Urothelium cell line (cell line): ENCODE measurements at regions not wholly inside any gene's neighbourhood (a gene's known extent, or its start where the extent isn't known, plus 50 kb on each side); places are given as distances from the start of the nearest gene placed in this dataset.

Experiments
- DNase-seq: peaks from one replicate; pipeline ENCODE4 v3.0.0; 2011; ENCODE audit warnings: low spot score, mixed read lengths
- FAIRE-seq: peaks from 2 replicates; lab custom pipeline; 2011; peaks lifted over from hg19 to GRCh38; lab: Jason Lieb, UNC

DNA sequence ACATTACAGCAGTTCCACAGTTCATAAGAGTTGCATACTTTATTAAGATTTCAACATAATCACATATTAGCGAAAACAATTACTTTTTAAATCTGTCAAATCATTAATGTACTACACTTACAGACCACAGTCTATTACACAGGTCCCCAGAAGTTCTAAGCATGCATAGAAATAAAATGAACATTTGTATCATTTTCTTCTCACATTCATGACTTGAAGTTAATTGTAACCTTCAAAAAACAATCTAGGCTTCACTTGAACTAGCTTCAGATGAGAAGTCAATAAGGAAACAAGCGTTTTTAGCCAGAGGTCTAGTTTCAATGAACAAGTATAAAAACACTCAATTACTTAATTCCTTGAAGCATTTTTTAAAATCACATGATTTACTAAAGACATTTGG is 238.3 kb downstream of the HACE1 start:
- FAIRE-seq = no peak
- DNase-seq = no peak

DNA sequence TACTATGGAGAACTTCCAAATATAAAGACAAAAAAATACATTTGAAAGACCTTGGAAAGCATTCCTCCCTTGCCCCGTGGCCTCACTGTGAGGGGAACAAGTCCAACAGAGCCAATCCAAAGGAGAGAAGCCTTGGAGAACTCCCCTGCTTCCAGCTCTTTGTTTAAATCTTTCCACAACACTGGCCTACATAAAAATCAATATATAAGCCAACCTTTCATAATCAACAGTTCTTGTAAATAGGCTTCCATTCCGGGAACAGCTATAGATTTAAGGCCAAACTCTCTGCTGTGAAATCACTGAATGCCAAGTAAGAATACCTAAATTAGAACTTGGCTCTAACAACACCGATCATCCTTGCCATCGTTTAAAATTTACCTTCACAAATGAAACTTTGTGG is 242.1 kb downstream of the HACE1 start:
- no peak for DNase-seq
- no peak for FAIRE-seq

DNA sequence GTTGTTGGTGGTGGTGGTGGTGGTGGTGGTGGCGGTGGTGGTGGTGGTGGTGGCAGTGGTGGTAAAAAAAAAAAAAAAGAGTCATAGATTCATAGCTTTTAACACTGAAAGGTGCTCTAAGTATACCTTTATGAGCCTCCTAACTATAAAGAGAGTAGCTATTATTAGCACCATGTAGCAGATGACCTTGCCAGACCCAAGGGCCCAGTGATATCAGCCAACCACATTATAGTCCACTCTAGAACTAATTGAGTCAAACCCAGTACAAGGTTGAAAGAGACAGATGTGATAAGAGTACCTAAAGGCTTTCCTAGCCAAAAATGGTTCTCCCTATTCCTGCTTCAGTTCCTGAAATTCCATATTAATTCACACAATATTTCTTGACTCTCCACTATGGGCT is 245.3 kb downstream of the HACE1 start:
- FAIRE-seq = no peak
- no peak for DNase-seq

DNA sequence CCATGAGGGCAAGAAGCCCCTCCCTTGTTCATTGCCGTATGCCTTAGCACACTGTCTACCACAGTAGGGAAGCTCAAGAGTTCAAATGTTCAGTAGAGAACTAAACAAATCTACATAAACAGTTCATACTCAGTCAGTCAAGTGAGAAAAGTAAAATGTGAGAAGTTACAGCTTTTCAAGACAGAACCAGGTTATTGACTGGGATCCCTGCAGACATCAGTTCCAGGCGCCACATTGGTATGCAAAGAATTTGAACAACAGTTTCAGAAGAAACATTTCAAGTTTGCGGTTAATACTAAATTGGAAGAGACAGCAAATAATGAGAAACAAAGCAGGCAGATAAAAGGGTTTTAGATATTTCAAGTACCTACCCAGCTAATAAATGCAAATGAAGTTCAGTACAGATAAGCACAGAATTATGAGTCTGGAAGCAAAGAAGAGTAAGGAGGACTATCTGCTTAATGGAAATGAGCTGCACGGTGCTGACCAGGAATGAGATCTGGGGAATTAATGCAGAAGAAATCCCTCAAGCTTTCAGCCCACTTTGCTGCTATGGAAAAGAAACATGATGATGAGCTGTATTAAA is 246.2 kb downstream of the HACE1 start:
- FAIRE-seq = no peak
- DNase-seq = peak; percentile 11

DNA sequence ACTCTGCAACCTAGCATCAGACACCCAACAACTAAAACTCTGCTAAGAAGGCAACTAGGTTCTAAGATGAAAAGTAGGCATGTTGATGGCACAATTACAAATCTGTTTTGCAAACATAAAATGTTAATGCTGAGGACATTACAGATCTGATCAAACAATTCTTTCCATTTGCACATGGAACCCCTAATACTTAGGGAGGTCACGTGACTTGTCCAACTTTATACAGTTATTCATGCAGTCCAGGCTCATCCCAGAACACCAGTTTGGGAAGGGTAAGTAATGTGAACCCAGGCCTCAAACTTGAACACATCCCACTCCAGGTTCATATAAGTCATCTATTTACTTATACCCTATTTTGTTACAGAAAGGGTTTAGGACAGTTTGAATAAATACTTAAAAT is 247.2 kb downstream of the HACE1 start:
- DNase-seq (no peak), FAIRE-seq (no peak)

DNA sequence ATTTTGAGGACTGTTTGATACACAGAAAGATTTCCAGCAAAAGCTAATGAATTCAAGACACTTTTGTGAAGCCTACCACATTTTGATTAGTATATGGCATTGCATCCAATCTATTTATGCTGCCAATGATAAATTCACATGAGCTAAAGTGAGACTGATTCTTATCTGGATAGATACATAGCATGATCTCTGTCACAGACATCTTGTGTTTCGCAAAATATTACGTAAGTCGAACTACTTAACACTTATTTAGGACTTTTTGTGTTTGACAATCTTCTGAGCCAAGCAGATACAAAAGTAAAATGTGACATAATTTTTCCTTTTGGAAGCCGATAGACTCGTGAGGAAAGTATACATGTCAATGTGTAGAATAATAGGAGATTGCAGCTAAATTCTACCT is 251.6 kb downstream of the HACE1 start:
- FAIRE-seq = no peak
- DNase-seq = no peak

DNA sequence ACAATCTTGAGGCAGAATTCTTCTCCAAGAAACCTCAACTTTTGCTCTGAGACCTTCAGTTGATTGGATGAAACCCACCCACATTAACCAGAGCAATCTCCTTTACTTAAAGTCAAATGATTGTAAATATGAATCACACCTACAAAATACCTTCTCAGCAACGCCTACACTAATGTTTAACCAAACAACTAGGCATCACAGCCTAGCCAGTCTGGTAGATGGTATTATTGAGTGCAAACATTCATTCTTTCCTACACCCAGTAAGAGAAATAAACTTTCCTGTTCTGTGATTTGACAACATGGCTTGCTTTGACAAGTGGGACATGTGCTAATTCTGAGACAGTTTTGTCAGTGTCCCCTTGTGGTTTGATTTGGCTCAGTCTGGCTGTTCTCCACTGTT is 252.2 kb downstream of the HACE1 start:
- DNase-seq = no peak
- no peak for FAIRE-seq

DNA sequence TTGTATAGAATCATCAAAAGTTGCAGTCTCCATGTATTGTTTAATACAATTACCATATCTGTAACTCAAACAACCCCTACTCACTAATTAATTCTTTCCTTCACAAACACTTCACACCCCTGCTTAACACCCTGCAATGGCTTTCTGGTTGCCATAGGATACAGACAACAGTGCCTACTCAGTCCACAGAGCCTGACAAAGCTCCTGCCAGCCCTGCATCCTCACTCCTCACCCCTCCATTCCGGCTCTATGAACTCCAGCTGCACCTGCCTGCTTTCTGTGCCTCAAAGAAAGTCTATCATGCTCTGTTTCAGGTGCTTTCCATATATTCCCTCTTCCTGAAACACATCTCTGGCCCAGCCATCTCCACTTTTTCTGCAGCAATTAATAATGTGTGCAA is 253.4 kb downstream of the HACE1 start:
- FAIRE-seq (no peak), DNase-seq (no peak)

DNA sequence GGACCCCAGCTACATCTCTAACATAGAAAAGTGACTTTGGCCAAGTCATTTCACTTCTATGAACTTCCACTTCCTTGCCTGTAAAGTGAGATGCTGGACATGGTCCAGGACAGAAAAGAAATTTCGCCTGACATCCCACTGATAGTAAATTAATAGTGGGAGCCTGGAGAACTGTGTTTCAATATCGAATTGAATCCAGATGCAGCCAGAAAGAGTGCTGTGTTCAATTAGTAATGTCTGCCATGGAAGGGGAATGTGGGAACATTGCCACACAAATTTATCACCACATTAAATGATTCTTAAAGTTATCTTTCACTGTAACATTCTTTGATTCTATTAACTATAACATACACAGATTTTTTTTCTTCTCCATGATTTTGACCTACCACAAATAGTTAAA is 255.0 kb downstream of the HACE1 start:
- DNase-seq (no peak), FAIRE-seq (no peak)

DNA sequence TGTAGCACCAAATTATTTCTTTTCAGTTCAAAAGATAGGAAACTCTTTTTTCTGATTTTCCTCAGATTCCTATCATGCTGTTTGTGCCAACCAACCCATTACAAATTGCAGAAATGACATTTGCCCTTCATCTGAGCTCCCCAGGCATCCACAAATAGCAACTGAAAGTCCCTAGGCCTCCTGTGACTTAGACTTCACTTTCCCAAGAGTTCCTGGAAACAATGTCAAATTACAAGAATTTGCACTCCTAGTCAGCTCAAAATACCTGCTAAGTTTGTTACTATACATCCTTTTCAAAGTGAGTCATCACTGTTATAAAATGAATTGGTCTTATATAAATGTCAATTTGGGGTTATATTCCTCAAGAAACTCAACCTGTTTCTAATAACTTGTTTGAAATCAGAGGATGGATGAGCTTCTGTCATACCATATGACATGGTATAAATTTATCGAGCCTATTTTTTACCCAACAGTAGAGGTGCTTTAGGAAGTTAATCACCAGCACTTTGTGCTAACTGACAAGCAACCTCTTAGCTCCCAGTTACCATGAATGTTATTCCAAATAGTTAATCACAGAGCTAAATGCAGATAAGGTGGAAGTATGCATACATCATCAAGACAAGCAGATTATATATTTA is 256.5 kb downstream of the HACE1 start:
- FAIRE-seq (no peak), DNase-seq (no peak)

DNA sequence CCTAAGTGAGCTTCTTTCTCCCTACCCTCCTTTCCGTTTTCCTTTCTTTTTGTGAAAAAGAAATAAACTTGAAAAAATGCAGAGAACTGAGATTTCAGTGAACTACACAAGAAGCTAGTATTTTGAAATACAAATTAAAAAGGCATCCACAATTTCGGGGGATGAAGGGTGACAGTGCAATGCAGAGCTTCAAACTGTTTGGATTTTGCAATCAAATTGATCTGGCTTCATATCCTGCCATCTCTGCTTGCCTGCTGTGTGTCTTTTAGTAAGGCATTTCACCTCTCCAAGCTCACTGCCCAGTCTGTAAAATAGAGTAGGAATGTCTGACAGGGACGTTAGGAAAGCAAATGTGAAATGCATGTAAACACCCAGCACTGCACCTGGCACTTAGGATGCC is 258.0 kb downstream of the HACE1 start:
- DNase-seq = no peak

DNA sequence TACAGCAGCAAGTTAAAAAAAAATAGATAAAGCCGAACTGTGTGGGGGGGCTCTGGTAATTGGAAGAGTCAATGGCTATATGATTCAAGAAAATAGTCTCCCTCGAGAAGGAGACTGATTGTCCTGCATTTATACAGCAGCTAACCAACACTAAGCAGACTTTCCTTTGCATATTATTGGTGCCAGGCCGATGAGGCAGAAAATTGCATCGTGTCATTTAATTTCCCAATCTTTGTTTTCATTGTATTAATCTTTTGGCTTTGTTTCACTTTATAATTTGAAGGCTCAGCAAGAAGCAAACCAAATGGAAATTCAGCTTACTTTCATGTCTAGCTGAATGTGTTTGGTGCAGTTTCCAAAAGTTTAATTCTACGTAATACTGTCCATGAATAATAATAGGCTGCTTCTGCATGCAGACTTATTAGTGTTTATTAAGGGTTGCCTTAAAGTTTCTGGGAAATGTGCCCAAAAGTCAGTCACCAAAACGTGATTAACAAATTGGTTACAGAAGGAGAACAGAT is 258.5 kb downstream of the HACE1 start:
- no peak for FAIRE-seq
- no peak for DNase-seq

More for the DNA sequence above, 258.0 kb downstream of the HACE1 start:
- FAIRE-seq = no peak

DNA sequence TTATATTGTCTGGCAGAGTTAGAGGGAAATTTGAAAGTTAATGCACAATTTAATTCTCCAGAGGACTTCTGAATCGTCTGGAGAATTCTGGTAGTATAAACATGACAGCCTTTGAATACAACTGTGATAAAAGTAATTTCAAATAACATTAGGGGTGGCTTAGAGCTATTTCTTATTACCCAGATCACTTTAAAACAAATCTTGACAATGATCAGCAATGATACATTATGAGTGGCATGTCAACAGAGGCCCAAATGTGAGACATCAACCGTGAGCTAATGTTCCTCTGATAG is 259.1 kb downstream of the HACE1 start:
- FAIRE-seq (no peak), DNase-seq (no peak)

DNA sequence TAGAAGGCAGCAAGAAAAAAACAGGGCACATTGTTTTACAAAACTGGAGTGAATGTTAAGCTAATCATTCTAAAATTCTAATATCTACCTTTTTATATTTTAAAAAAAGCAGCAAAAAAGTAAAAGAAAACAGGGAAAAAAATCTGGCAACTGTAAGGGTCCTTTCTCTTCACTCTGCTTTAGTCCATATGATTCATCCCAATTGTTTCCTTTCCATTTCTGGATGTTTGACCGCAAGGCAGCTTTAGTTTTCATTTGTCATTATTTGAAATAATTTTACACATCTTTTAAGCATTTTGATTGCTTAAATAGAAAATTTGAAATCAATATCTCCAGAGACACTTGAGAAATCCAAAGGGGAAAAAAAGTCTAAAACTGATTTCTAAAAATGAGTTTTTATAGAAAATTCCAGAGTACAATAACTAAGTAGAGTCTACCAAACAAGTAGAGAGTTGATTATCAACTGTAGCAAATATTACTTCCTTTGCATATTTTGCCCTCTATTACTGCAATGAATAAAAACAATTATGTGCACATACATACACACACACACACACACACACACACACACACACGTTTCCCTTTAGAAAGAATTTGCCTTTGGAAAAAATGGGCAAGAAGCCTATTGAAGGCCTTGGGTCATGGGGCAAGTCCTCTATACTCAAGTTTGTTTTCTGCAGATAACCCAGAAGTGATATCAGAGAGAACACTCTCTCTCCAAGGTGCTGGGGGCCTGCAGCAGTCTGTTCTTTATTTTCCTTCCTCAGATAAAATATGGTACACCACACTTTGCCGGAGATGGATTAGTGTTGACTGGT is 259.7 kb downstream of the HACE1 start:
- no peak for DNase-seq

DNA sequence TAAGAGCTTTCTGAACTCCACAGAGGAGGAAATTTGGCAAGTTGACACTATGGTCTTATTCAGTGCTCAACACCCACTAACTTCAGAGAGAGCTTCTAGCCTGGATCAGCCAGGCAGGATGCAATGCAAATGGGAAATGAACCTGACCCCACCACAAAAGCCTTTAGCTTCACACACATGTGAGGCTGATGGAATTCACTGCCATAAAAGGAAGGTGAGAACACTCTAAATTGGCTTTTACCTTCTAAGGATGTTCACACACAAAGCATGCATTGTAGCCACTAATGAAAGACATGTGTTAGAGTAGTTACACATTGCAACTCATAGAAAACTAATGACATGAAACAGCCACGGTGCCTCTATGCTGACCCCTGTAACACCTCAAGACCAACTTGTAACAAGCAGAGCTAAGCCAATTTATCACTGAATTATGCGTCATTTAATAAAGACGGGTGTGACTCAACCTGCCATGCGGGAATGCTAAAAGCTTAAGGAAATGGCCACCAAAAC is 262.1 kb downstream of the HACE1 start:
- DNase-seq = no peak
- FAIRE-seq = no peak

More for the DNA sequence above, 259.7 kb downstream of the HACE1 start:
- FAIRE-seq = no peak

DNA sequence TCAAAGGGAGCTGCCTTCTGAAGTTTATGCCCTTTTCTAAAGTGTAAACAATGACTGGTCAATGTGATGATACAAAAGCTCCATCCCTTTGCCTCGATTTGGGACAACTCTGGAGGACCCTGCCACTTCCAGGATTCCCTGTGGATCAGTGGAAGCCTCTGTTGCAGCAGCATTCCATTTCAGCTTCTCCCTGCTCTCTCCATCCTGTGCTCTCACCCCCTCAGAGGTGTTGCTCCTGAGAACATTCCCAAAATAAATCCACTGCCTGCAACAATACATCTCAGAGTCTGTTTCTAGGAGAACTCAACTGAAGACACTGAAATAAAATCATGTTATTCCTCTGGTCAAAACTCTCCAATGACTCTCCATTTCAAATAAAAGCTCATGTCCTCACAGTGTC is 263.6 kb downstream of the HACE1 start:
- no peak for FAIRE-seq

DNA sequence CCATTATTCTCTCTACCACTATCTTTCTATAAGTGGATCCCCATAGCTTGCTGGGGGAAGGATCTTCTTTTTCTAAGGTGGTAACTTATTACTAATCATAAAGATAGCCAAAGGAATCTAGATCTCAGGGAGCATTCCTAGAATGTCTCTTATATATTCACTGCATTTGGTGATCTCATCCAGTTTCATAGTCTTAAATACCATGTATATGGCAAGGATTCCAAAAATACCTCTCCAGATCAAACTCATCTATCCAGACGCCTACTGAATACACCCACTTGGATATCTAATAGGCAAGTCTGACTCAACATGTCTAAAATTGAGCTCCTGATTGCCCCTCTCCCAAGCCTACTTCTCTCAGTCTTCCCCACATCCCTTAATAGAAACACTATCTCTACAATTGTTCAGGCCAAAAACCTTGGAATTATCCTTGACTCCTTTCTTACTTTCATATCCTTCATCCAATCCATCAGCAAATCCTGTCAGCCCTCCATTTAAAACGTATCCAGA is 264.4 kb downstream of the HACE1 start:
- no peak for DNase-seq

More for the DNA sequence above, 263.6 kb downstream of the HACE1 start:
- DNase-seq = no peak

DNA sequence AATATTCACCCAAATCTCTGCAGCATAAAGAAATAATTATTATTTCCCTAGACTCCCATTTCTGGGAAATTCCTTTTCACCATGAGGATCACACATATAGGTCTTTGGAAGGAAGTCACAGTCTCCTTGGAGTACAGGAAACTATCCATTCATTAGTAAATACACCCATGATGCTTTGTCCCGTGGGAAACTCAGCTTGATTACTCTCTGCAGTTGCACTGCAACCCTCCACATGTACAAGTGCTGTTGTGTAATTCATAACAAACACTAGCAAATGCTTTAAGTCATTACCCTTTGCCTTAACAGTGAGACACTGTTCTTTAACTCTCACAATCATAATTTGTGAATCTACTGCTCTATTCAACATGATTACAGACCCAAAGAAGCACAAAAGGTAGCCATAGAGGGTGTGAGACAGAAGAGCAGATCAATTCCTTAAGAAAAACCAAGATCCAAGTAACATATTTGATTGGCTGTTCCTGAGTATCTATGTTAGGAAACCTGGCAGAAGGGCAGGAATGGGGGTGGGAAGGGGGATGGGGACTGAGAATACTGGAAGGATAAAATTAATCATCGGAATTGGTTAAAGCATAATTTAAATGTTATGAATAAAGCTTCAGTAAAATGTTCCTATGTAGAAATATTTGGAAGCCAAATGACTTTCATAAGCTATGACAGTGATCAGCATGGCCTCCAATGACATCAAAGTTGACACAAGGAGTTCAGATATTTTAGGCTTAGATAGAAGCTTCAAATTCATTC is 268.0 kb downstream of the HACE1 start:
- FAIRE-seq = no peak
- DNase-seq = no peak

More for the DNA sequence above, 264.4 kb downstream of the HACE1 start:
- no peak for FAIRE-seq

DNA sequence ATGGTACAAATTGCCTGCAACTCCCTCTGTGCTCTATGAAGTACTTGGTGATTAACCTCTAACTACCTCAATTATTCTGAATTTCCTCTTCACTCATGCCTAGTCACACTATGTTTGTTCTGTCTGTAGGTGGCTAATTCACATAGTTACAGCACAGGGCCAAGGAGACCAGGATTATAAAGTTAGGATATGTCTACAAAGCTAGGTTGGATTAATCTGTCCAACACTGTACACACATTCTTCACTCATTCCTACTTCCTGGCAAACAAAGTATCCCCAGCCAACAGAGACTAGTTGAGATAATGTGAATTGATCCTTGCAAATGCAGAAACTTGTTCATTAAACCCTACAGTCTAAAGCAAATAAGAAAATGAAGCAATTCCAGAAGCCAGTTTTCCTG is 269.8 kb downstream of the HACE1 start:
- DNase-seq = no peak
- no peak for FAIRE-seq

DNA sequence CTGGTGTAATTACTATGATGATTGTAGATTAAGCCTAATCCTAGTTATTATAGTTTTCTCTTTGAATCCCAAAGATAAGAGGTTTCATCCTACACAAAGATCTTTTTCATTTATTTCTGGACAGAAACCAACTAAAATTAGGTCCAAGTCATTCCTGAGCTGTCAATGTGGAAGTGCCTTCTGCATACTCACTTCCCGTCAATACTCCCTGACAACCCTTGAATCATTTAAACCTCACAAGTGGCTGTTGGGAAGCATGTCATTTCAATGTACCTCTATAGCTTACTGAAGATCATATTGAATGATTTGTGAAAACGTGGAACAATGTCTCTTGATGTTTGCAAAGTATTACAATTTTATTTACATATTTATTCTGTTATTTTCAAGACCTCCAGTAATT is 274.1 kb downstream of the HACE1 start:
- DNase-seq = no peak
- no peak for FAIRE-seq

DNA sequence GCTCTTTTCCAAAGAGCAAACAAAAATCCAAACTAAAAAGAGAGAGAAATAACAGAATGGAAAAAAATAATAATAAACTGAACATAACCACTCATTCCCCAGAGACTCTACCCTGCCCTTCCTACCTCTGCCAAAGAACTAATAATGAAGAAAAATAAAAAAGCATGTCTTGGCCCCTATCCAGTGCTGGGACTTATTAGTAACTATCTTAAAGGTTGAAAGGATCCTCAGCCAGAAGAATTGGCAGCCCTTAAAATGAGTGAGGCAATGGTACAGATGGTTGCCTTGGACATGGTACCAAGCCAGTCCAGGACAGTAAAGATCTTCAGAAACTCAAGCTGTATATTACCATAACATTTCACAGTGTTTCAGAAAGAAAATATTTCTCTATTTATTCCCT is 279.3 kb downstream of the HACE1 start:
- FAIRE-seq = no peak
- DNase-seq = no peak
